SK-N-MC (cell line): ENCODE measurements at regions not wholly inside any gene's neighbourhood (a gene's known extent, or its start where the extent isn't known, plus 50 kb on each side); places are given as distances from the start of the nearest gene placed in this dataset.
A peak's percentile ranks its signal among the peaks of the same experiment; 100 is the strongest.

ENCODE experiments used
- DNase-seq: peaks from one replicate; pipeline ENCODE4 v3.0.0-alpha.2; 2011; ENCODE audit warnings: low read depth, low spot score
- H3K27ac ChIP-seq: fragments of 200-600 bp; sonication (generic); 2 replicates; pipeline ENCODE4 v1.5.1; 2016; ENCODE audit warnings: mixed run types
- H3K36me3 ChIP-seq: fragments of 200-600 bp; sonication (generic); 2 replicates; pipeline ENCODE4 v1.6.1; 2017; ENCODE audit warnings: antibody characterized with exemption, low read length, mixed read lengths; ENCODE audit not compliant: insufficient read depth
- H3K4me3 ChIP-seq: fragments of 200-600 bp; sonication (generic); 2 replicates; pipeline ENCODE4 v1.5.1; 2016
- H3K9ac ChIP-seq: fragments of 200-600 bp; sonication (generic); 2 replicates; pipeline ENCODE4 v1.8.0; 2017; ENCODE audit warnings: mixed run types, mixed read lengths; ENCODE audit not compliant: insufficient read length
- H3K9me3 ChIP-seq: fragments of 200-600 bp; sonication (generic); 2 replicates; pipeline ENCODE4 v1.6.1; 2017; ENCODE audit warnings: low read depth, mild to moderate bottlenecking, antibody characterized with exemption, low read length, moderate library complexity, mixed read lengths
- EZH2 ChIP-seq: fragments of 200-600 bp; sonication (generic); IDR thresholded peaks from one replicate; pipeline ENCODE4 v1.6.1; 2017; ENCODE audit warnings: antibody characterized with exemption
- FOXP2 ChIP-seq: optimal IDR thresholded peaks from 2 replicates; pipeline ENCODE3; 2011; ENCODE audit warnings: mild to moderate bottlenecking, moderate library complexity; ENCODE audit not compliant: insufficient read depth; ENCODE audit errors: extremely low read length, control extremely low read depth
- POLR2AphosphoS5 ChIP-seq: IDR thresholded peaks from 2 replicates; pipeline ENCODE4 v1.6.1; 2012; ENCODE audit warnings: mild to moderate bottlenecking, low read depth, low read length, borderline replicate concordance

DNA sequence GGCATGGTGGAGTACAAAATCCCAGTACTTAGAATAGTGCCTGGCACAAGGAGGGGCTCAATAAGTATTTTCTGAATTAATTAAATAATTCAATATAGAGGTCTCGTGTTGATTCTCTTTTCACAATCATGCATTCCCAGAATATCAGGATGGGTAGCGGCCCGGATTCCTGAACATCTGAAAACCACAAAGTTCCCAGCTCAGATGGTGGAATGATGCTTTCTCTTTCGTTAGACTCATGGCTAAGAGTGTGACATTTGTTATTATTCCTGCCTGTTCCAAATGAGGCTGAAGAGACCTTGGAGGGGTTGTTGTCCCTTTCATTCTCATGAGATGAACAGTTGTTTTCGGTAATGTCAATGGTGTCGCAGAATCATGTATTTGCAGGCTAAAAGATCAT lies 95.4 kb upstream of the LIFR start:
- no peak for DNase-seq
- Histone ChIP-seq H3K4me3 (no peak overlapping the region), H3K9me3 (no peaks in the 10 kb centered on the region), H3K27ac (no peak overlapping the region), H3K36me3 (no peaks in the 10 kb centered on the region), H3K9ac (no peak overlapping the region)
- no peak for TF ChIP-seq EZH2
- no peak for TF ChIP-seq POLR2AphosphoS5
- TF ChIP-seq FOXP2, result no peak

DNA sequence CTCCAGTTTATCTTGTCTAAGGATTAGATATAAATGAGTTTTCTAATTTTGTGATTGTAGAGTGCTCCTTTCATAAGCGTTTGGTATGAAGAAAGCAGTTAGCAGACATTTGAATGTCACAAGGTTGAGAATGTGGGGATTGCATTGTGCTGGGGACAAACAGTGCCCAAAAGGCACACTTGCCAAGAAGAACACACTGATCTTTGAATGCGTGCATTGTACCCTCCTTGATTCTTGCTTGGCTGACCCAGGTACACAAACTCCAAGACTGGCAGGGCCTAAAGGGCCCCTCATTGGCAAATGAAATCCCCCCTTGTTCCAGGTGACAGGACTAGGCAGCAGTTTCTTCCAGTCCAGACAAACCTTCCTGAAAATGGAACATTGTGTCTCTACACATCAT lies 96.9 kb upstream of the LIFR start:
- DNase-seq, result no peak
- Histone ChIP-seq H3K9ac (no peak overlapping the region), H3K9me3 (no peaks in the 10 kb centered on the region), H3K36me3 (no peaks in the 10 kb centered on the region), H3K4me3 (no peak overlapping the region), H3K27ac (no peak overlapping the region)
- no peak for TF ChIP-seq POLR2AphosphoS5
- no peak for TF ChIP-seq EZH2
- TF ChIP-seq FOXP2, result no peak

DNA sequence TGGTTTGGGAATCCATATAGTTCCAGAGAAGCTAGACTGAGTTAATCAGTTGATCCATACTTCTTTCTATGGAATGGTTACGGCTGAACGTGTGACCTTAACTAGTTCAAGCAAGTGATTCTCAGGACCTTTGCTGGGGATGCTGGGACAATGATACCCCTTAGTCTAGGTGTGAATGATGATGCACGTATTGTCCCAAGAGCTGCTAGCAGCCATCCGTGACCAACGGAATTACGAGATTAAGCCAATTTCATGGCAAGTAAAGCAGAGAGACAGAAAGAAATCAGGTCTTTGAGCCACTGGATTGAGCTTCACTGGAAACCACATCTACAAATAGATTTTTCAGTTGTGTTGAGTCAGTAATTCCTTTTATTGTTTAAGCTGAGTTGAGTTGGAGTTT lies 99.2 kb upstream of the LIFR start:
- no peak for TF ChIP-seq POLR2AphosphoS5
- no peak for TF ChIP-seq EZH2
- no peak for TF ChIP-seq FOXP2

DNA sequence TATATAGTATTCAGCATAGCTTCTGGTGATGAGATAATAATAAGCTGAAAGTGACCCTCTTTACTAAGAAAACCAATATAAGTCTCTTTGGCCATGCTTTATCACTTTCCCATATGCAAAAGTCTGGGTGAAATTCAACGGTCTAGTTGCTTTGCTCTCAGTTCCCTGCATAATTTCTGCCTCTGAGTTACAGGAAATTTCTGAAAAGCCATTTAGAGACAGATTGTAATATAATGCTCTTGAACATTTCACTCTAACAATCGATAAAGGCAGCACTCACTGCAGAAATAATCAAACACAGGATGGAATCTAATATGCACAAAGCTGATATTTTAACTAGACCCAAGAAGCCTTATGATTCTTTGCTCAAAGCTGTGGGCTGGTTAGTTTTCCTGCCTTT lies 100.1 kb upstream of the LIFR start:
- no peaks in the 10 kb centered on the region for H3K36me3 ChIP-seq
- no peak for DNase-seq
- no peak overlapping the region for H3K9ac ChIP-seq
- H3K9me3 ChIP-seq, result no peaks in the 10 kb centered on the region
- TF ChIP-seq EZH2 (no peak), POLR2AphosphoS5 (no peak), FOXP2 (no peak)
- H3K27ac ChIP-seq, result no peak overlapping the region
- no peak overlapping the region for H3K4me3 ChIP-seq

More for the DNA sequence above, 99.2 kb upstream of the LIFR start:
- Histone ChIP-seq H3K27ac (no peak overlapping the region), H3K36me3 (no peaks in the 10 kb centered on the region), H3K9ac (no peak overlapping the region), H3K4me3 (no peak overlapping the region), H3K9me3 (no peaks in the 10 kb centered on the region)
- no peak for DNase-seq

DNA sequence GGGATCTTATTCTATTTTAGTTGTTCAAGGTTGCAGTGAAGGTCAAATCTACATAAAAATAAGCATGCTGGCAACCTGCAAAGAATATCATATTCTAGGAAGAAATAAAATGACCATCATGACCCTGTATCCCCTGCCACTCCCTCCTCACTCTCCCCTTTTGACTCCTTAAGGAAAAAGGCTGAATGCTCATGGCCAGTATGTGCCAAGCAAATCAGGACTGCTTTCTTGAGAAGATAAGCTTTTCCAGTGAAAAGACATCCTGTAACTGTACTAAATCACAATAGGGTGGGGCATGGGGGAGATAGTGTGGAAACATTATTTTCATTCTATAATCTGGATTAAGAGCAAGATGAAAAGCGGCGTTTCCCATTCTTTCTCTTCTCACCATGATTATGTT lies 100.6 kb upstream of the LIFR start:
- no peak for DNase-seq
- Histone ChIP-seq H3K4me3 (no peak overlapping the region), H3K9ac (no peak overlapping the region), H3K9me3 (no peaks in the 10 kb centered on the region), H3K27ac (no peak overlapping the region), H3K36me3 (no peaks in the 10 kb centered on the region)
- no peak for TF ChIP-seq FOXP2
- TF ChIP-seq EZH2, result no peak
- TF ChIP-seq POLR2AphosphoS5, result no peak

DNA sequence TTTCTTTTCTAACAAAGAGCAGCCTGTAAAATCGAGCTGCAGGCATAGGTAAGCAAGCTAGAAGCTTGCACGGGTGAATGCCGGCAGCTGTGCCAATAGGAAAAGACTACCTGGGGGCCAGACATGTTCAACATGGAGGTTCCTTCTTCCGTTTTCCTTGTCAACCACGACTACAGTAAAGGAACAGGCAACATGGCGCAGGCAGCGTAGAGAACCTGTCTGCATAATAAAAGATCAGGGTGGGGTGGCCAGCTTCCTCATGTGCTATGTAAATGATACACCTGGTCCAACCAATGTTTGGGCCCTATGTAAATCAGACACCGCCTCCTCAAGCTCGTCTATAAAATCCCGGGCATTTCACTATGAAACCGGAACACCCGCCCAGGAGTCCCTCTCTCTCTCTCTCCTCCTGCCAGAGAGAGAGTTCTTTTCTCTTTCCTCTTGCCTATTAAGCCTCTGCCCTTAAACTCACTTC lies 103.8 kb upstream of the LIFR start:
- Histone ChIP-seq H3K9me3 (no peaks in the 10 kb centered on the region), H3K9ac (no peak overlapping the region), H3K36me3 (no peaks in the 10 kb centered on the region), H3K27ac (no peak overlapping the region), H3K4me3 (no peak overlapping the region)
- TF ChIP-seq EZH2 (no peak), POLR2AphosphoS5 (peak; percentile 69)
- DNase-seq, result peak; percentile 39

- Histone ChIP-seq H3K36me3 (no peaks in the 10 kb centered on the region), H3K4me3 (no peak overlapping the region), H3K27ac (no peak overlapping the region), H3K9ac (no peak overlapping the region), H3K9me3 (no peaks in the 10 kb centered on the region)
- TF ChIP-seq POLR2AphosphoS5 (no peak), EZH2 (no peak), FOXP2 (no peak)
- no peak for DNase-seq
These were observed 105.6 kb upstream of the LIFR start for GRCh38 chr5:38662090-38662489.

GRCh38 chr5:38663249-38663648 lies 106.8 kb upstream of the LIFR start:
- Histone ChIP-seq H3K4me3 (no peak overlapping the region), H3K36me3 (no peaks in the 10 kb centered on the region), H3K27ac (no peak overlapping the region), H3K9ac (no peak overlapping the region), H3K9me3 (no peaks in the 10 kb centered on the region)
- TF ChIP-seq FOXP2 (no peak), EZH2 (no peak), POLR2AphosphoS5 (no peak)
- DNase-seq, result no peak

GRCh38 chr5:38666668-38667498 lies 110.4 kb upstream of the LIFR start:
- Histone ChIP-seq H3K36me3 (no peaks in the 10 kb centered on the region), H3K9ac (no peak overlapping the region), H3K4me3 (no peak overlapping the region), H3K9me3 (no peaks in the 10 kb centered on the region), H3K27ac (no peak overlapping the region)
- DNase-seq, result no peak
- no peak for TF ChIP-seq EZH2
- no peak for TF ChIP-seq FOXP2
- TF ChIP-seq POLR2AphosphoS5, result no peak
